IMR-90 (cell line): ENCODE measurements at regions not wholly inside any gene's neighbourhood (a gene's known extent, or its start where the extent isn't known, plus 50 kb on each side); places are given as distances from the start of the nearest gene placed in this dataset.

Experiments used
- ATAC-seq: fragments of 200-7000 bp; cut with Tn5 transposase; 2 replicates; pipeline ENCODE4 v1.9.1; 2020; ENCODE audit warnings: low read depth, mild to moderate bottlenecking, moderate library complexity
- BruUV-seq: library from RNA; stranded (reverse); fragments of 400-500 nt; replicated peaks from 2 replicates; lab custom pipeline; 2021; lab: Mats Ljungman, UMichigan
- CTCF ChIA-PET: fragments of 300-600 bp; formaldehyde crosslinking; extraction: SDS; loops from one replicate; lab custom pipeline; 2021; ENCODE audit warnings: antibody characterized with exemption; lab: Yijun Ruan, JAX
- POLR2A ChIA-PET: fragments of 300-600 bp; sonication (Branson Sonifier 250); formaldehyde crosslinking; loops from one replicate; lab custom pipeline; 2022; ENCODE audit warnings: antibody characterized with exemption; ENCODE audit not compliant: unreplicated experiment; lab: Charles Lee
- DNase-seq: peaks from one replicate; pipeline ENCODE4 v3.0.0; 2013
- H2AFZ ChIP-seq: replicated peaks from 2 replicates; pipeline ENCODE3; 2013; ENCODE audit warnings: low read length, mild to moderate bottlenecking; ENCODE audit not compliant: poor library complexity
- H2AK5ac ChIP-seq: 2 replicates; pipeline ENCODE4 v1.6.1; 2013; ENCODE audit warnings: low read depth, low read length, inconsistent platforms
- H2AK9ac ChIP-seq: replicated peaks from 2 replicates; pipeline ENCODE3; 2013; ENCODE audit warnings: mild to moderate bottlenecking, low read depth, low read length, moderate library complexity; ENCODE audit not compliant: poor library complexity
- H2BK120ac ChIP-seq: 2 replicates; pipeline ENCODE4 v1.6.1; 2013; ENCODE audit warnings: low read depth, low read length, inconsistent platforms
- H2BK15ac ChIP-seq: 3 replicates; pipeline ENCODE4 v1.6.1; 2013; ENCODE audit warnings: low read depth, low read length, inconsistent platforms
- H2BK20ac ChIP-seq: 2 replicates; pipeline ENCODE4 v1.6.1; 2013; ENCODE audit warnings: low read depth, mild to moderate bottlenecking, inconsistent platforms, low read length, moderate library complexity
- H2BK5ac ChIP-seq: 2 replicates; pipeline ENCODE4 v1.6.1; 2013; ENCODE audit warnings: mild to moderate bottlenecking, low read depth, low read length, inconsistent platforms; ENCODE audit not compliant: poor library complexity, severe bottlenecking
- H3K14ac ChIP-seq: replicated peaks from 2 replicates; pipeline ENCODE4 v1.6.1; 2013; ENCODE audit warnings: low read depth, low read length, inconsistent platforms
- H3K18ac ChIP-seq: 2 replicates; pipeline ENCODE4 v1.6.1; 2013; ENCODE audit warnings: low read depth, low read length, control low read depth
- H3K23ac ChIP-seq: 2 replicates; pipeline ENCODE4 v1.6.1; 2013; ENCODE audit warnings: low read depth, low read length, inconsistent platforms
- H3K27ac ChIP-seq: 2 replicates; pipeline ENCODE4 v1.5.1; 2013; ENCODE audit warnings: mild to moderate bottlenecking, control low read depth, low read length; ENCODE audit not compliant: insufficient read depth
- H3K27me3 ChIP-seq: 2 replicates; pipeline ENCODE4 v1.6.1; 2013; ENCODE audit warnings: low read length; ENCODE audit not compliant: control insufficient read depth, insufficient read depth
- H3K36me3 ChIP-seq: 2 replicates; pipeline ENCODE4 v1.6.1; 2013; ENCODE audit warnings: low read length, mixed read lengths; ENCODE audit not compliant: control insufficient read depth, insufficient read depth
- H3K4ac ChIP-seq: 2 replicates; pipeline ENCODE4 v1.6.1; 2013; ENCODE audit warnings: low read depth, low read length, inconsistent platforms
- H3K4me1 ChIP-seq: 2 replicates; pipeline ENCODE4 v1.6.1; 2013; ENCODE audit warnings: low read length, mixed read lengths; ENCODE audit not compliant: control insufficient read depth, insufficient read depth
- H3K4me2 ChIP-seq: 2 replicates; pipeline ENCODE4 v1.6.1; 2013; ENCODE audit warnings: low read depth, mild to moderate bottlenecking, control low read depth, low read length, moderate library complexity
- H3K4me3 ChIP-seq: 2 replicates; pipeline ENCODE4 v1.5.1; 2013; ENCODE audit warnings: low read depth, mild to moderate bottlenecking, control low read depth, low read length, moderate library complexity; ENCODE audit not compliant: insufficient read depth
- H3K56ac ChIP-seq: 2 replicates; pipeline ENCODE4 v1.6.1; 2013; ENCODE audit warnings: low read length, inconsistent platforms; ENCODE audit not compliant: insufficient read depth; ENCODE audit errors: extremely low read depth
- H3K79me1 ChIP-seq, 2 experiments: 2 replicates each; pipeline ENCODE4 v1.6.1; 2013; ENCODE audit warnings: low read length in 2 of 2, inconsistent platforms in 1 of 2, low read depth in 1 of 2
- H3K9ac ChIP-seq: 2 replicates; pipeline ENCODE4 v1.6.1; 2013; ENCODE audit warnings: low read depth, low read length, control low read depth
- H3K9me1 ChIP-seq: 2 replicates; pipeline ENCODE4 v1.6.1; 2013; ENCODE audit warnings: low read length, inconsistent platforms; ENCODE audit not compliant: insufficient read depth
- H3K9me3 ChIP-seq: 2 replicates; pipeline ENCODE4 v1.6.1; 2013; ENCODE audit warnings: low read length; ENCODE audit not compliant: control insufficient read depth, insufficient read depth
- H4K20me1 ChIP-seq: 2 replicates; pipeline ENCODE4 v1.6.1; 2013; ENCODE audit warnings: low read length, inconsistent platforms; ENCODE audit not compliant: insufficient read depth
- H4K5ac ChIP-seq: 2 replicates; pipeline ENCODE4 v1.6.1; 2013; ENCODE audit warnings: mild to moderate bottlenecking, low read depth, low read length, control low read depth
- H4K8ac ChIP-seq, 2 experiments: 2 replicates each; pipeline ENCODE4 v1.6.1; 2013; ENCODE audit warnings: low read depth in 2 of 2, low read length in 2 of 2, control low read depth in 1 of 2, inconsistent platforms in 1 of 2
- H4K91ac ChIP-seq: 2 replicates; pipeline ENCODE4 v1.6.1; 2013; ENCODE audit warnings: low read depth, low read length, inconsistent platforms; ENCODE audit not compliant: insufficient read depth
- FOS ChIP-seq: fragments of 150-350 bp; IDR thresholded peaks from 2 replicates; pipeline ENCODE4 v1.6.1; 2016; ENCODE audit warnings: low read depth, low read length
- NFE2L2 ChIP-seq: fragments of 150-350 bp; IDR thresholded peaks from 2 replicates; pipeline ENCODE4 v1.6.1; 2016; ENCODE audit warnings: low read depth, mild to moderate bottlenecking, low read length
- RCOR1 ChIP-seq: IDR thresholded peaks from 2 replicates; pipeline ENCODE4 v1.6.1; 2012; ENCODE audit warnings: mild to moderate bottlenecking, low read length, improper control_type of control experiment; ENCODE audit not compliant: insufficient replicate concordance
- WGBS, 2 experiments: methylation state at CpG; one replicate each; pipeline versions ENCODE4 v1.1.5 to v1.1.7; 2013; ENCODE audit warnings: missing lambda C conversion rate in 2 of 2; ENCODE audit not compliant: insufficient read length in 1 of 2; ENCODE audit errors: extremely low coverage in 2 of 2; 5-methylcytosine and 5-hydroxymethylcytosine counted together
- dilution Hi-C: fragments of 300-500 bp; cut with HindIII; formaldehyde crosslinking; loops from one replicate; pipeline ENCODE4 v1.14.3; 2018; ENCODE audit warnings: low sequenced_read_pairs; ENCODE audit not compliant: unreplicated experiment
- in situ Hi-C: fragments of 300-500 bp; cut with MboI; formaldehyde crosslinking; loops from 3 replicates; pipeline ENCODE4 v1.14.3; 2019; ENCODE audit warnings: low sequenced_read_pairs, inconsistent platforms, mixed read lengths
- intact Hi-C: fragments of 100-400 bp; cut with micrococcal nuclease; formaldehyde crosslinking; loops from 2 replicates; pipeline ENCODE4 v1.10.0; 2022
- TF ChIP-seq, protein P1 (sequence below): fragments of 150-350 bp; IDR thresholded peaks from 2 replicates; pipeline ENCODE4 v1.6.1; 2016; ENCODE audit warnings: low read depth, mild to moderate bottlenecking, low read length, moderate library complexity, borderline replicate concordance

- H2BK15ac ChIP-seq, result no peak overlapping the region
- CTCF ChIA-PET, result interaction anchor here (0.6 to 0.7 kb wide), 4 partner anchors 13 to 344 kb away, joined by 3 to 7 read pairs (median 4); no protein-coding TSS in a partner anchor
- H3K9ac ChIP-seq, result no peak overlapping the region
- H3K27me3 ChIP-seq, result no peaks in the 10 kb centered on the region
- no TSS peak for BruUV-seq
- H3K9me3 ChIP-seq, result no peaks in the 10 kb centered on the region
- H3K14ac ChIP-seq, result no peak overlapping the region
- H2BK20ac ChIP-seq, result no peak overlapping the region
- POLR2A ChIA-PET, result no interaction called here
- no peaks in the 10 kb centered on the region for H3K4me1 ChIP-seq
- H3K9me1 ChIP-seq, result no peaks in the 10 kb centered on the region; the same call in 1 of the 2 replicates
- no peak overlapping the region for H2BK5ac ChIP-seq
- H2AK9ac ChIP-seq, result no peak overlapping the region
- dilution Hi-C loops (no loop called here), intact Hi-C loops (no loop called here), in situ Hi-C loops (no loop called here)
- no peak overlapping the region for H3K18ac ChIP-seq
- no peak overlapping the region for H2AFZ ChIP-seq
- H2AK5ac ChIP-seq, result no peak overlapping the region
- H3K27ac ChIP-seq, result no peak overlapping the region
- ATAC-seq (peak; percentile 32), DNase-seq (peak; percentile 78)
- H3K79me1 ChIP-seq, result no peaks in the 10 kb centered on the region
- H3K4ac ChIP-seq, result no peak overlapping the region
- H3K36me3 ChIP-seq, result no peaks in the 10 kb centered on the region
- TF ChIP-seq RCOR1, result no peak
- TF ChIP-seq NFE2L2, result no peak
- TF ChIP-seq FOS, result 0 out of 2 replicates have a peak, but pooled peaks have one; percentile 26
- TF ChIP-seq, protein P1, sequence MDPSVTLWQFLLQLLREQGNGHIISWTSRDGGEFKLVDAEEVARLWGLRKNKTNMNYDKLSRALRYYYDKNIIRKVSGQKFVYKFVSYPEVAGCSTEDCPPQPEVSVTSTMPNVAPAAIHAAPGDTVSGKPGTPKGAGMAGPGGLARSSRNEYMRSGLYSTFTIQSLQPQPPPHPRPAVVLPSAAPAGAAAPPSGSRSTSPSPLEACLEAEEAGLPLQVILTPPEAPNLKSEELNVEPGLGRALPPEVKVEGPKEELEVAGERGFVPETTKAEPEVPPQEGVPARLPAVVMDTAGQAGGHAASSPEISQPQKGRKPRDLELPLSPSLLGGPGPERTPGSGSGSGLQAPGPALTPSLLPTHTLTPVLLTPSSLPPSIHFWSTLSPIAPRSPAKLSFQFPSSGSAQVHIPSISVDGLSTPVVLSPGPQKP, result no peak
- no peak overlapping the region for H4K5ac ChIP-seq
- H4K8ac ChIP-seq, result no peak overlapping the region
- H3K23ac ChIP-seq, result no peak overlapping the region
- no peak overlapping the region for H3K56ac ChIP-seq
- no peak overlapping the region for H2BK120ac ChIP-seq
- H3K4me3 ChIP-seq, result no peak overlapping the region
- no peak overlapping the region for H4K91ac ChIP-seq
- WGBS, 2 experiments, result no CpG with 5 or more reads among the region's 4 CpGs
- H3K4me2 ChIP-seq, result no peak overlapping the region
- H4K20me1 ChIP-seq, result no peaks in the 10 kb centered on the region
Measured at GRCh38 chr16:59543641-59544040, 809.5 kb upstream of the GOT2 start.
